ENCODE measurements at regions not wholly inside any gene's neighbourhood (a gene's known extent, or its start where the extent isn't known, plus 50 kb on each side); places are given as distances from the start of the nearest gene placed in this dataset.

- Histone ChIP-seq H4K5ac (ENCODE audit: insufficient read length, low read depth, low read length) (no peak overlapping the region), H3K27ac (ENCODE audit: insufficient read length, low read depth, low read length) (no peak overlapping the region), H2BK5ac (ENCODE audit: insufficient read length, low read length) (no peak overlapping the region), H2BK20ac (ENCODE audit: low read depth, low read length, poor library complexity, severe bottlenecking) (no peak overlapping the region), H3K4ac (ENCODE audit: low read depth, low read length) (no peak overlapping the region), H3T11ph (ENCODE audit: low read length) (no peak overlapping the region), H4K91ac (ENCODE audit: insufficient read length, low read depth, low read length) (no peak overlapping the region), H4K20me1 (ENCODE audit: control insufficient read depth, insufficient read depth, insufficient read length) (no peaks in the 10 kb centered on the region), H3K4me1 (ENCODE audit: insufficient read depth, low read length) (no peaks in the 10 kb centered on the region), H2AFZ (ENCODE audit: low read length) (no peak overlapping the region), H2BK120ac (ENCODE audit: low read depth, low read length, poor library complexity, severe bottlenecking) (no peak overlapping the region), H3K23ac (ENCODE audit: insufficient read length, low read depth, low read length) (no peak overlapping the region), H2BK12ac (ENCODE audit: insufficient read length, low read depth, low read length) (no peak overlapping the region), H3K9me3 (ENCODE audit: control insufficient read depth, low read depth, low read length) (no peaks in the 10 kb centered on the region), H3K18ac (ENCODE audit: insufficient read length, low read depth, low read length) (no peak overlapping the region), H2AK5ac (ENCODE audit: insufficient read length, low read length) (no peak overlapping the region), H3K79me2 (ENCODE audit: insufficient read depth, low read length) (no peaks in the 10 kb centered on the region), H3K23me2 (ENCODE audit: insufficient read length, low read depth, low read length, poor library complexity, severe bottlenecking) (no peaks in the 10 kb centered on the region), H2BK15ac (ENCODE audit: low read depth, low read length) (no peak overlapping the region), H3K14ac (ENCODE audit: insufficient read depth, low read length) (no peak overlapping the region), H3K56ac (ENCODE audit: insufficient read length, low read depth, low read length) (no peak overlapping the region), H3K27me3 (ENCODE audit: insufficient read depth, low read length) (no peaks in the 10 kb centered on the region), H3K4me2 (ENCODE audit: insufficient read depth, insufficient read length, low read length) (no peak overlapping the region), H3K79me1 (ENCODE audit: insufficient read depth, low read depth, low read length, poor library complexity, severe bottlenecking) (no peaks in the 10 kb centered on the region), H4K8ac (replicated peaks; ENCODE audit: insufficient read length, low read depth, low read length) (no peak overlapping the region), H3K9ac (ENCODE audit: extremely low read depth, insufficient read length, low read length) (no peak overlapping the region)
- no peak for TF ChIP-seq CTCF (conservative IDR thresholded peaks at IDR 0.05)
- WGBS (ENCODE audit: extremely low coverage, insufficient read length, low lambda C conversion rate): no CpG with 5 or more reads among the region's 2 CpGs
- Mint-ChIP-seq H3K36me3 (ENCODE audit: insufficient read depth in 1 of 3, low read depth in 3 of 3) (peaks cover 0 to 2% (median 0%) of the 10 kb centered on the region in 3 experiments; a peak in 1 of 7 replicates), H3K27ac (no peak overlapping the region), H3K9me3 (peaks cover 0 to 6% of the 10 kb centered on the region in 2 experiments; a peak in 4 of 5 replicates), H3K4me1 (no peaks in the 10 kb centered on the region), H3K27me3 (ENCODE audit: low read depth) (no peaks in the 10 kb centered on the region; the same call in 1 of the 2 replicates), H3K4me3 (no peak overlapping the region)
- DNase-seq: no peak
Observed at GRCh38 chr5:110169461-110169860, 479.7 kb downstream of the MAN2A1 start.

Measured in H9 (cell line).